ENCODE measurements at regions not wholly inside any gene's neighbourhood (a gene's known extent, or its start where the extent isn't known, plus 50 kb on each side); places are given as distances from the start of the nearest gene placed in this dataset.

DNA sequence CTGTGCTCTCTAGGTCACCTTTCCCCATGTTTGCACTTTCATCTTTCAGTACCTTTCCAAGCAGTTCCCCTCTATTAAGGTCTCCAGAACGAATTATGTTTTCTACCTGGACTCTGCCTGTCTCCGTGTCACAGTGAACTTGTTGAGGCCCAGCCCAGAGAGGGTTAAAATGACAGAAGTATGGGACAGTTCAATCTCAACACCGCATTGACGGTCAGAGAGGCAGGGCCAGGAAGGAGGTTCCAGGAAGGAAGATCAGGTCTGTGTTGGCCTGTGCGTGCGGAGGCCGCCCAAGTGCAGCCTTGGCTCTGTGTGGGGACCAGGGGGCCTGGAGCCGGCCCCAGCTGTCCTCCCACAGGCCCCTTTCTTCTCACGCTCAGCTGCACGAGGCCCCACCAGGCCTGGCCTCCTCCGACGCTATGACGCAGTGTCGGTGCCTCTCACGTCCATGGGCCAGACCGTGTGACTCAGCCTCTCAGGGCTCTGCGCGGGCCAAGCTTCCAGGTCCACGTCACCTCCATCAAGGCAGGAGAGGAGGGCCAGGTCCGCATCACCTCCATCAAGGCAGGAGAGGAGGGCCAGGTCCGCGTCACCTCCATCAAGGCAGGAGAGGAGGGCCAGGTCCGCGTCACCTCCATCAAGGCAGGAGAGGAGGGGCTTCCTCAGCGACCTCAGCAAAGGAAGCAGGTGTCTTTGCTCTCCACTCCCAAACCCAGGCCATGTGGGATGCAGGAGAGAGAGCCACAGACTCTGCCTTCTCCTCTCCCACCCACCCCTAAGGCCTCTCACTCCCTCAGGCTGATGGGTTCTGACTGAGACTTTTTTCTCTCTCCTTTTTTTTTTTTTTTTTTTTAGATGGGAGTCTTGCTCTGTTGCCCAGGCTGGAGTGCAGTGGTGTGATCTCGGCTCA lies 83.1 kb downstream of the CPN2 start:
- TF ChIP-seq, protein P1, sequence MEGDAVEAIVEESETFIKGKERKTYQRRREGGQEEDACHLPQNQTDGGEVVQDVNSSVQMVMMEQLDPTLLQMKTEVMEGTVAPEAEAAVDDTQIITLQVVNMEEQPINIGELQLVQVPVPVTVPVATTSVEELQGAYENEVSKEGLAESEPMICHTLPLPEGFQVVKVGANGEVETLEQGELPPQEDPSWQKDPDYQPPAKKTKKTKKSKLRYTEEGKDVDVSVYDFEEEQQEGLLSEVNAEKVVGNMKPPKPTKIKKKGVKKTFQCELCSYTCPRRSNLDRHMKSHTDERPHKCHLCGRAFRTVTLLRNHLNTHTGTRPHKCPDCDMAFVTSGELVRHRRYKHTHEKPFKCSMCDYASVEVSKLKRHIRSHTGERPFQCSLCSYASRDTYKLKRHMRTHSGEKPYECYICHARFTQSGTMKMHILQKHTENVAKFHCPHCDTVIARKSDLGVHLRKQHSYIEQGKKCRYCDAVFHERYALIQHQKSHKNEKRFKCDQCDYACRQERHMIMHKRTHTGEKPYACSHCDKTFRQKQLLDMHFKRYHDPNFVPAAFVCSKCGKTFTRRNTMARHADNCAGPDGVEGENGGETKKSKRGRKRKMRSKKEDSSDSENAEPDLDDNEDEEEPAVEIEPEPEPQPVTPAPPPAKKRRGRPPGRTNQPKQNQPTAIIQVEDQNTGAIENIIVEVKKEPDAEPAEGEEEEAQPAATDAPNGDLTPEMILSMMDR (IDR thresholded peaks at IDR 0.05; ENCODE audit: poor library complexity, severe bottlenecking), result no peak
- TF ChIP-seq TAF1 (IDR thresholded peaks at IDR 0.05; ENCODE audit: low read depth), result no peak
- TF ChIP-seq POLR2AphosphoS5 (IDR thresholded peaks at IDR 0.05), result no peak
- no peak for TF ChIP-seq EP300 (conservative IDR thresholded peaks at IDR 0.05; ENCODE audit: poor library complexity, severe bottlenecking)
- TF ChIP-seq EZH2 (IDR thresholded peaks at IDR 0.05; ENCODE audit: borderline replicate concordance, insufficient read depth, low read length, poor library complexity, severe bottlenecking), result no peak
- TF ChIP-seq, protein P2, sequence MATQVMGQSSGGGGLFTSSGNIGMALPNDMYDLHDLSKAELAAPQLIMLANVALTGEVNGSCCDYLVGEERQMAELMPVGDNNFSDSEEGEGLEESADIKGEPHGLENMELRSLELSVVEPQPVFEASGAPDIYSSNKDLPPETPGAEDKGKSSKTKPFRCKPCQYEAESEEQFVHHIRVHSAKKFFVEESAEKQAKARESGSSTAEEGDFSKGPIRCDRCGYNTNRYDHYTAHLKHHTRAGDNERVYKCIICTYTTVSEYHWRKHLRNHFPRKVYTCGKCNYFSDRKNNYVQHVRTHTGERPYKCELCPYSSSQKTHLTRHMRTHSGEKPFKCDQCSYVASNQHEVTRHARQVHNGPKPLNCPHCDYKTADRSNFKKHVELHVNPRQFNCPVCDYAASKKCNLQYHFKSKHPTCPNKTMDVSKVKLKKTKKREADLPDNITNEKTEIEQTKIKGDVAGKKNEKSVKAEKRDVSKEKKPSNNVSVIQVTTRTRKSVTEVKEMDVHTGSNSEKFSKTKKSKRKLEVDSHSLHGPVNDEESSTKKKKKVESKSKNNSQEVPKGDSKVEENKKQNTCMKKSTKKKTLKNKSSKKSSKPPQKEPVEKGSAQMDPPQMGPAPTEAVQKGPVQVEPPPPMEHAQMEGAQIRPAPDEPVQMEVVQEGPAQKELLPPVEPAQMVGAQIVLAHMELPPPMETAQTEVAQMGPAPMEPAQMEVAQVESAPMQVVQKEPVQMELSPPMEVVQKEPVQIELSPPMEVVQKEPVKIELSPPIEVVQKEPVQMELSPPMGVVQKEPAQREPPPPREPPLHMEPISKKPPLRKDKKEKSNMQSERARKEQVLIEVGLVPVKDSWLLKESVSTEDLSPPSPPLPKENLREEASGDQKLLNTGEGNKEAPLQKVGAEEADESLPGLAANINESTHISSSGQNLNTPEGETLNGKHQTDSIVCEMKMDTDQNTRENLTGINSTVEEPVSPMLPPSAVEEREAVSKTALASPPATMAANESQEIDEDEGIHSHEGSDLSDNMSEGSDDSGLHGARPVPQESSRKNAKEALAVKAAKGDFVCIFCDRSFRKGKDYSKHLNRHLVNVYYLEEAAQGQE (IDR thresholded peaks at IDR 0.05; ENCODE audit: borderline replicate concordance), result no peak
- no peak for TF ChIP-seq RAD21 (conservative IDR thresholded peaks at IDR 0.05)
- no peak for TF ChIP-seq SMC3 (conservative IDR thresholded peaks at IDR 0.05; ENCODE audit: poor library complexity)

Measured in neural cell (in vitro differentiated cells).